IMR-90 (cell line): ENCODE measurements at regions not wholly inside any gene's neighbourhood (a gene's known extent, or its start where the extent isn't known, plus 50 kb on each side); places are given as distances from the start of the nearest gene placed in this dataset.

Experiments used
- ATAC-seq: fragments of 200-7000 bp; cut with Tn5 transposase; 2 replicates; pipeline ENCODE4 v1.9.1; 2020; ENCODE audit warnings: low read depth, mild to moderate bottlenecking, moderate library complexity
- BruUV-seq: library from RNA; stranded (reverse); fragments of 400-500 nt; replicated peaks from 2 replicates; lab custom pipeline; 2021; lab: Mats Ljungman, UMichigan
- CTCF ChIA-PET: fragments of 300-600 bp; formaldehyde crosslinking; extraction: SDS; loops from one replicate; lab custom pipeline; 2021; ENCODE audit warnings: antibody characterized with exemption; lab: Yijun Ruan, JAX
- POLR2A ChIA-PET: fragments of 300-600 bp; sonication (Branson Sonifier 250); formaldehyde crosslinking; loops from one replicate; lab custom pipeline; 2022; ENCODE audit warnings: antibody characterized with exemption; ENCODE audit not compliant: unreplicated experiment; lab: Charles Lee
- DNase-seq: peaks from one replicate; pipeline ENCODE4 v3.0.0; 2013
- H2AFZ ChIP-seq: replicated peaks from 2 replicates; pipeline ENCODE3; 2013; ENCODE audit warnings: low read length, mild to moderate bottlenecking; ENCODE audit not compliant: poor library complexity
- H2AK5ac ChIP-seq: 2 replicates; pipeline ENCODE4 v1.6.1; 2013; ENCODE audit warnings: low read depth, low read length, inconsistent platforms
- H2AK9ac ChIP-seq: replicated peaks from 2 replicates; pipeline ENCODE3; 2013; ENCODE audit warnings: mild to moderate bottlenecking, low read depth, low read length, moderate library complexity; ENCODE audit not compliant: poor library complexity
- H2BK120ac ChIP-seq: 2 replicates; pipeline ENCODE4 v1.6.1; 2013; ENCODE audit warnings: low read depth, low read length, inconsistent platforms
- H2BK15ac ChIP-seq: 3 replicates; pipeline ENCODE4 v1.6.1; 2013; ENCODE audit warnings: low read depth, low read length, inconsistent platforms
- H2BK20ac ChIP-seq: 2 replicates; pipeline ENCODE4 v1.6.1; 2013; ENCODE audit warnings: low read depth, mild to moderate bottlenecking, inconsistent platforms, low read length, moderate library complexity
- H2BK5ac ChIP-seq: 2 replicates; pipeline ENCODE4 v1.6.1; 2013; ENCODE audit warnings: mild to moderate bottlenecking, low read depth, low read length, inconsistent platforms; ENCODE audit not compliant: poor library complexity, severe bottlenecking
- H3K14ac ChIP-seq: replicated peaks from 2 replicates; pipeline ENCODE4 v1.6.1; 2013; ENCODE audit warnings: low read depth, low read length, inconsistent platforms
- H3K18ac ChIP-seq: 2 replicates; pipeline ENCODE4 v1.6.1; 2013; ENCODE audit warnings: low read depth, low read length, control low read depth
- H3K23ac ChIP-seq: 2 replicates; pipeline ENCODE4 v1.6.1; 2013; ENCODE audit warnings: low read depth, low read length, inconsistent platforms
- H3K27ac ChIP-seq: 2 replicates; pipeline ENCODE4 v1.5.1; 2013; ENCODE audit warnings: mild to moderate bottlenecking, control low read depth, low read length; ENCODE audit not compliant: insufficient read depth
- H3K27me3 ChIP-seq: 2 replicates; pipeline ENCODE4 v1.6.1; 2013; ENCODE audit warnings: low read length; ENCODE audit not compliant: control insufficient read depth, insufficient read depth
- H3K36me3 ChIP-seq: 2 replicates; pipeline ENCODE4 v1.6.1; 2013; ENCODE audit warnings: low read length, mixed read lengths; ENCODE audit not compliant: control insufficient read depth, insufficient read depth
- H3K4ac ChIP-seq: 2 replicates; pipeline ENCODE4 v1.6.1; 2013; ENCODE audit warnings: low read depth, low read length, inconsistent platforms
- H3K4me1 ChIP-seq: 2 replicates; pipeline ENCODE4 v1.6.1; 2013; ENCODE audit warnings: low read length, mixed read lengths; ENCODE audit not compliant: control insufficient read depth, insufficient read depth
- H3K4me2 ChIP-seq: 2 replicates; pipeline ENCODE4 v1.6.1; 2013; ENCODE audit warnings: low read depth, mild to moderate bottlenecking, control low read depth, low read length, moderate library complexity
- H3K4me3 ChIP-seq: 2 replicates; pipeline ENCODE4 v1.5.1; 2013; ENCODE audit warnings: low read depth, mild to moderate bottlenecking, control low read depth, low read length, moderate library complexity; ENCODE audit not compliant: insufficient read depth
- H3K56ac ChIP-seq: 2 replicates; pipeline ENCODE4 v1.6.1; 2013; ENCODE audit warnings: low read length, inconsistent platforms; ENCODE audit not compliant: insufficient read depth; ENCODE audit errors: extremely low read depth
- H3K79me1 ChIP-seq, 2 experiments: 2 replicates each; pipeline ENCODE4 v1.6.1; 2013; ENCODE audit warnings: low read length in 2 of 2, inconsistent platforms in 1 of 2, low read depth in 1 of 2
- H3K9ac ChIP-seq: 2 replicates; pipeline ENCODE4 v1.6.1; 2013; ENCODE audit warnings: low read depth, low read length, control low read depth
- H3K9me1 ChIP-seq: 2 replicates; pipeline ENCODE4 v1.6.1; 2013; ENCODE audit warnings: low read length, inconsistent platforms; ENCODE audit not compliant: insufficient read depth
- H3K9me3 ChIP-seq: 2 replicates; pipeline ENCODE4 v1.6.1; 2013; ENCODE audit warnings: low read length; ENCODE audit not compliant: control insufficient read depth, insufficient read depth
- H4K20me1 ChIP-seq: 2 replicates; pipeline ENCODE4 v1.6.1; 2013; ENCODE audit warnings: low read length, inconsistent platforms; ENCODE audit not compliant: insufficient read depth
- H4K5ac ChIP-seq: 2 replicates; pipeline ENCODE4 v1.6.1; 2013; ENCODE audit warnings: mild to moderate bottlenecking, low read depth, low read length, control low read depth
- H4K8ac ChIP-seq, 2 experiments: 2 replicates each; pipeline ENCODE4 v1.6.1; 2013; ENCODE audit warnings: low read depth in 2 of 2, low read length in 2 of 2, control low read depth in 1 of 2, inconsistent platforms in 1 of 2
- H4K91ac ChIP-seq: 2 replicates; pipeline ENCODE4 v1.6.1; 2013; ENCODE audit warnings: low read depth, low read length, inconsistent platforms; ENCODE audit not compliant: insufficient read depth
- CTCF ChIP-seq: conservative IDR thresholded peaks from 2 replicates; pipeline ENCODE4 v1.5.1; 2012; ENCODE audit warnings: mild to moderate bottlenecking, low read depth, low read length, improper control_type of control experiment
- MAFK ChIP-seq: IDR thresholded peaks from 2 replicates; pipeline ENCODE4 v1.6.1; 2012; ENCODE audit warnings: low read depth, low read length, improper control_type of control experiment
- SMC3 ChIP-seq: fragments of 150-350 bp; IDR thresholded peaks from 2 replicates; pipeline ENCODE4 v1.6.1; 2016; ENCODE audit warnings: low read depth, mild to moderate bottlenecking, antibody characterized with exemption, low read length, moderate library complexity
- WGBS, 2 experiments: methylation state at CpG; one replicate each; pipeline versions ENCODE4 v1.1.5 to v1.1.7; 2013; ENCODE audit warnings: missing lambda C conversion rate in 2 of 2; ENCODE audit not compliant: insufficient read length in 1 of 2; ENCODE audit errors: extremely low coverage in 2 of 2; 5-methylcytosine and 5-hydroxymethylcytosine counted together
- dilution Hi-C: fragments of 300-500 bp; cut with HindIII; formaldehyde crosslinking; loops from one replicate; pipeline ENCODE4 v1.14.3; 2018; ENCODE audit warnings: low sequenced_read_pairs; ENCODE audit not compliant: unreplicated experiment
- in situ Hi-C: fragments of 300-500 bp; cut with MboI; formaldehyde crosslinking; loops from 3 replicates; pipeline ENCODE4 v1.14.3; 2019; ENCODE audit warnings: low sequenced_read_pairs, inconsistent platforms, mixed read lengths
- intact Hi-C: fragments of 100-400 bp; cut with micrococcal nuclease; formaldehyde crosslinking; loops from 2 replicates; pipeline ENCODE4 v1.10.0; 2022

GRCh38 chr4:176383273-176384077 lies 63.7 kb downstream of the SPCS3 start:
- H3K36me3 ChIP-seq = no peaks in the 10 kb centered on the region
- ATAC-seq = no peak
- DNase-seq = peak; percentile 81

More at GRCh38 chr4:176383273-176384077, 63.7 kb downstream of the SPCS3 start:
- Histone ChIP-seq H2BK120ac (peak overlapping the region; percentile 42; the same call in 1 of the 2 replicates), H2AK9ac (no peak overlapping the region), H4K91ac (no peak overlapping the region), H3K9me3 (no peaks in the 10 kb centered on the region), H4K8ac (peak overlapping the region; percentile 46 to 72; a peak in 2 of 4 replicates), H3K4me3 (no peak overlapping the region), H4K5ac (peak overlapping the region; percentile 57; the same call in 1 of the 2 replicates), H3K27ac (no peak overlapping the region), H3K9me1 (no peaks in the 10 kb centered on the region), H3K4ac (peak overlapping the region; percentile 51), H2AK5ac (0 out of 2 replicates have a peak overlapping the region, but pooled peaks have one; percentile 38), H2AFZ (peak overlapping the region; percentile 76), H2BK5ac (peak overlapping the region; percentile 1), H3K14ac (peak overlapping the region; percentile 47; the same call in 1 of the 2 replicates), H3K56ac (no peak overlapping the region), H2BK15ac (no peak overlapping the region), H3K18ac (no peak overlapping the region), H3K27me3 (no peaks in the 10 kb centered on the region), H3K4me2 (peak overlapping the region; percentile 58), H3K79me1 (no peaks in the 10 kb centered on the region), H3K23ac (no peak overlapping the region), H3K4me1 (peaks cover 2% of the 10 kb centered on the region), H3K9ac (no peak overlapping the region), H2BK20ac (peak overlapping the region; percentile 73; the same call in 1 of the 2 replicates), H4K20me1 (no peaks in the 10 kb centered on the region)
- CTCF ChIA-PET = no interaction called here
- POLR2A ChIA-PET = no interaction called here
- TF ChIP-seq SMC3 (peak; percentile 9; the same call in 1 of the 2 replicates), CTCF (no peak), MAFK (peak; percentile 5; the same call in 1 of the 2 replicates)
- WGBS, 2 experiments = 50% methylated on average over 2 of the region's 8 CpGs; no CpG with 5 or more reads in 1 of the 2 experiments
- intact Hi-C loops = loop anchor here (5.0 kb wide), 1 partner anchor 289 kb away; no protein-coding TSS in a partner anchor
- dilution Hi-C loops = no loop called here
- in situ Hi-C loops = loop anchor here (10.0 to 25.0 kb wide), 3 partner anchors 279 to 851 kb away; partner anchors contain the start of gene VEGFC
- BruUV-seq = no TSS peak
